HG02678 (cell line): ENCODE measurements at regions not wholly inside any gene's neighbourhood (a gene's known extent, or its start where the extent isn't known, plus 50 kb on each side); places are given as distances from the start of the nearest gene placed in this dataset.
A peak's percentile ranks its signal among the peaks of the same experiment; 100 is the strongest.

ENCODE experiments used
- ATAC-seq: cut with Tn5 transposase; IDR thresholded peaks from one replicate; pipeline ENCODE4 v1.9.1; 2021; ENCODE audit warnings: mild to moderate bottlenecking, moderate library complexity; ENCODE audit not compliant: unreplicated experiment

GRCh38 chr4:54487491-54487890 lies 170.3 kb upstream of the KIT start:
- no peak for ATAC-seq

GRCh38 chr4:54493862-54494261 lies 163.9 kb upstream of the KIT start:
- no peak for ATAC-seq

DNA sequence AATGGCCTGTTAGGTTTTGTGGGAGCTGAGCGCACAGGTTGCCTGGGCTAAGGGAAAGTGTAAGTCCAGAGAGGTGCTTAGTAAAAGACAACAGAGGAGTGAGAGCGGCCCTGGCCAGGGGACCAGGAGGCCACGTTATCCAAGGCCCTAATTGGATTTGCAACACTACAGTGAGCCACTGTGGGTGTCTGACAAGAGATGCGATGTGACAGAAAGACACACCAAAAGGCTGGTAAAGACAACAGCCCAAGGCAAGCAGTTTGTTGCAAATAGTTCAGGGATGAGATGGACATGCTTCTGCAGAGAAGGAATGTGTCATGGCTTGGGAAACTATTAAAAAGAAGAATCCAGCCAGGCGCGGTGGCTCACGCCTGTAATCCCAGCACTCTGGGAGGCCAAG lies 162.7 kb upstream of the KIT start:
- ATAC-seq: no peak

GRCh38 chr4:54495641-54496040 lies 162.1 kb upstream of the KIT start:
- no peak for ATAC-seq

- no peak for ATAC-seq
Observed at GRCh38 chr4:54496412-54496811, 161.3 kb upstream of the KIT start.

DNA sequence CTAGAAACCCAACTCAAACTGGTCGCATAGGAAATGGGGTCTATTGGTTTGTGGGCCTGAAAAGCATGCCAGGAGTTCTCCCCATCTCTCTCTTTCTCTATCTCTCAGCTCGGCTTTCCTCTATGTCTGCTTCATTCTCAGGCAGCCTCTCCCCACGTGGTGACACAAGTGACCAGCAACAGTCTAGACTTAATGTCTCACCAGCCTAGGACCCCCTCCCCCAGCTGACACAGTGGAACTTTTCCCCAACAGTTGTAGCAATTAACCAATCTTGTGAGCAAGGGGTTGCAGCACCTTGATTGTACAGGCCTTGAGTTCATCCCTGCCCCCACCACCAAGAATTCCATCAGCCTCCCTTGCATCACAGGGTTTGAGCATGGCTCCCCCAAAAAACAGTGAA lies 159.8 kb upstream of the KIT start:
- ATAC-seq: no peak

GRCh38 chr4:54498661-54499111 lies 159.1 kb upstream of the KIT start:
- no peak for ATAC-seq

GRCh38 chr4:54499308-54500074 lies 158.3 kb upstream of the KIT start:
- no peak for ATAC-seq

DNA sequence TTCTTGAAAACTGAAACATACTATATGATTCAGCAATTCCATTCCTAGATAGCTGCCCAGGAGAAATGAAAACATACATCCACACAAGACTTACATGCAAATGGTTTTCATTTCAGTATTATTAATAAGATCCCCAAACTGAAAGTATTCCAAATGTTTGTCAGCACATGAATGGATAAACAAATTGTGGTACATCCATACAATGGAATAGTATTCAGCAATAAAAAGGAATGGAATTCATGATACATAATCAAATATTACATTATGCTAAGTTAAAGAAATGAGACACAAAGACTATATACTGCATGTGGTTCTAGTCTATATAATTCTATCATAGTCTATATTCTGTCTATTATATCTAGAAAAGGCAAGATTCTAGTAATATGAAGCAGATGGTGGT lies 152.4 kb upstream of the KIT start:
- ATAC-seq: no peak

DNA sequence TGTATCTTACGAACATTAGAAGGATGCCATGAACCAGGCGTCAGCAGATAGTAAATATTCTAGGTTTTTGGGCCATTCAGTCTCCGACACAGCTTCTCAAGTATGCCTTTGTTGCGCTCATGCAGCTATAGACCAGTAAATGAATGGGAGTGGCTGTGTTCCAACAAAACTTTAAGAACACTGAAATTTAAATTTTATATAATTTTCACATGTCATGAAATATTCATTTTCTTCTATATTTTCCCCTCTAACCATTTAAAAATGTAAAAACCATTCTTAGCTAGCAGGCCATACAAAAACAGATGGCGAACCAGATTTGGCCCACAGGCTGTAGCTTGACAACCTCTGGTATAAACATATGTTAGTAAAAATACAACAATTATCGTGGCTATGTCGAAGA lies 151.8 kb upstream of the KIT start:
- ATAC-seq: no peak

DNA sequence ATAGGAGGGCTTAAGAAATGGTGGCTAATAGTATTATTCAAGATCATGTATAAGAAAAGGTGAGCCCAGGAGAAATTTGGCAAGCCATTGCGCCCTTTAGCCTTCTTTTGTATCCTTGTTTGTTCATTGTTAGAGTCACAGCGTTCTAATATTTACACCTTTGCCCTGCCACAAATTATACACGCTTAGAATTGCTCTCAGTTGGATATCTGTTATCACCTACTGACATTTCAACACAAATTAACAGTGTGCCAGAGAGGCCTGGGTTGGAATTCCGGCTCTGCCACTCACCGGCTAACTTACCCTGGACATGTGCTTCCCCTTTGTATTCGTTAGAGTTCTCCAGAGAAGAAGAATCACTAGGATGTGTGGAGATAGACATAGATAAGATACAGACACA lies 148.7 kb upstream of the KIT start:
- no peak for ATAC-seq

DNA sequence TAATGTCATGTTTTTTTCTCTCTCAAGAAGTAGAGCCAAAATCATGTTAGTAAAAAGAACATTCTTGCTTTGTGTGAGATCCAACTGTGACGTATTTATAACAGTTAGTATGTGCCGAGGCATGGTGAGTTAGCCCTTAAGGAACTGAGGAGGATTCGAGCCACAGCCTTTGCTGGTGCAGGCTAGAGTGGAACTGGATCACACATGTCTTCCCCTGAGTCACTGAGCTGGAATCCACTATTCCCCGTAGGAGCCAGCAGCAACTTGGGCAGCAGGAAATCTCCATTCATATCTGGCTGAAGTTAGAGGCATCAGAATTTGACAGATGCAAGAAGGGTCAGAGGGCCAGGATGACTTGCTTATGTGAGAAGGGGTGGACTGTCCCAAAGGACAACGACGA lies 144.6 kb upstream of the KIT start:
- ATAC-seq: no peak

- no peak for ATAC-seq
Observed at GRCh38 chr4:54513741-54514140, 144.0 kb upstream of the KIT start.

DNA sequence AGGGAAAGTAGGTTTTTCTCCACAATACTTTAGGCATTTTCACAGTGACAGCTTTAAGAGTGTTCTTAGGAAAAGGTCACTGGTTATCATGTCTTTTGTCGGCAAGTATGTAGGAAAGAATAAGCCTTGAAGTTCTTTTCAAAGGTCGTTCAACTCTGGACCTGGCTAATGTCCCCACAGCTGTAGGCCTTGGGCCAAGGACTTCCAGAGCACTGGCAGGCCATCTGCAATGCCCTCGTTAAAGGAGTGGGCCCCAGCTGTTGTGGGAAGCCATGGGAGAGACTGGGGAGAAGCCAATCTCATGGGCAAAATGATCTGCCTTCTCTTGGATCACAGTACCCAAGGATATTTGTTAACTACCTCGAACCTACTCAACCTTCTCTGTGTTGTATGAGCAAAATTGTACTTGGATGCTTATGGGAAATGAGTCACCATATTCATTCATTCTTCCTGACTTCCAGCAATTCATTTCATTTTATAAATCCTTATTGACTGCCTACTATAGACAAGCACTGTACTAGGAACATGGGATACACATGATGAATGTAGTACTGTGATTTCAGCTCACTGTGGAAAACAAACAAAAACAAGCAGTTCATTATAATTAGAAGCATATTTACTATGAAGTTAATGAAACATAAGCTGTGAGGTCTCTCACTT lies 141.1 kb upstream of the KIT start:
- ATAC-seq: no peak

DNA sequence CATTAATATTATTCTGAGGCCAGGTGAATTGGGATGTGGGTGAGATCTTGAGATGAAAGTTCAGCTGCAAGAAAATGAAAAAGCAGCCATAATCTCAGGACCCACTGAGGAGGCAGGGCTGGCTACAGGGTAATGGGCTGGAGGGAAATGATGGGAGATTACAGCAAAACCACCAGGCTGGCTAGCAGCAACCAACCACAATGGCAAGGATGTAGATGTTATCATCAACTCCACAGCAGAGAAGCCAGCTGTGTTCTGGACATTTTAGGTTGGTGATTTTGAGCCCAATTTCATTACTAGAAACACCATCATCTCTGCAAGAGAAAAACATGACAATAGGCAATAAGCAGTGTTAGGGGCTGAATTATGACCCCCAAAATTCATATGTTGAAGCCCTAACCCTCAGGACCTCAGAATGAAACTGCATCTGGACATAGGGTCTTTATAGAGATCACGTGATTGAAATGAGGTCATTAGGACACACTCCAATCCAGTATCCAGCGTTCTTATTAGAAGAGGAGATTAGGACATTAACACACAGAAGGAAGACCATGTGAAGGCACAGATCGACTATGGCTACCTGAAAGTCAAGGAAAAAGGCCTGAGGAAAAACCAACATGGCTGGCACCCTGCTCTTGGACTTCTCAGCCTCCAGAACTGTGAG lies 139.8 kb upstream of the KIT start:
- no peak for ATAC-seq

GRCh38 chr4:54525602-54526001 lies 132.2 kb upstream of the KIT start:
- ATAC-seq: no peak

DNA sequence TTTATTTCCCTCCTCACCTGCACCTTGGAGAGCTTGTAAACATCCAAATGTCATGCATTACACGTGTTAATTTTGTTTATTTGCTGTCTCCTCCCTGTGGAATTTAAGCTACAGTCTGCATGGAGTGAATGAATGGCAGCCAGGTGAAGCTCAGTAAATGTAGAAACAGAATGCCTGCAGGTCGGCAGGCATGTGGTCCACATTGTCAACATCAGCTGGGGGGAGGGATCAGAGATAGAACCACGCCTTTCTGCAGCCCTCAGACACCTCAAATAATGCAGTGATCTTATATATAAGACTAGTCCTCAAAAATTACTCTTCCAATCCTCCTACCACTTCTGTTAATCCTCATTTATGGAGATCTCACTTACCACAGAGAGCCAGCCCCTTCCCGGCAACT lies 131.2 kb upstream of the KIT start:
- no peak for ATAC-seq

DNA sequence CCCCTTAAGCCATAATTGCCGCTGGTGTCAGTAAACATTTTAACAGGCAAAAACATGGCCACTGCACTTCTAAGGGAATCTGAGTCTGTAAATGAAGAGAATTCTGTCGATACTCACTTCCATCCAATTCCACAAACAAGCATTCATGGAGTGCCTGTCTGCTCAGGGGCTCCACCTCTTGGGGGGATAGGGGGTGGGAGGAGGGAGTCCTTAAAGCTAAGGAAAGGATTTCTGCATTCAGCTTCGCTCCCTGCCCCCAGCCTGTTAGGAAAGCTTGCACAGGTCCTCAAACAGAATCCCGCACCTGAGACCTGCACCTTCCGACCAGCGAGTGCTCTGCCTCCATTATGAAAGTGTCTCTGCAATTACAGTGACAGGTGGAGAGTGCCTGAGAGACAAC lies 130.2 kb upstream of the KIT start:
- ATAC-seq: no peak

DNA sequence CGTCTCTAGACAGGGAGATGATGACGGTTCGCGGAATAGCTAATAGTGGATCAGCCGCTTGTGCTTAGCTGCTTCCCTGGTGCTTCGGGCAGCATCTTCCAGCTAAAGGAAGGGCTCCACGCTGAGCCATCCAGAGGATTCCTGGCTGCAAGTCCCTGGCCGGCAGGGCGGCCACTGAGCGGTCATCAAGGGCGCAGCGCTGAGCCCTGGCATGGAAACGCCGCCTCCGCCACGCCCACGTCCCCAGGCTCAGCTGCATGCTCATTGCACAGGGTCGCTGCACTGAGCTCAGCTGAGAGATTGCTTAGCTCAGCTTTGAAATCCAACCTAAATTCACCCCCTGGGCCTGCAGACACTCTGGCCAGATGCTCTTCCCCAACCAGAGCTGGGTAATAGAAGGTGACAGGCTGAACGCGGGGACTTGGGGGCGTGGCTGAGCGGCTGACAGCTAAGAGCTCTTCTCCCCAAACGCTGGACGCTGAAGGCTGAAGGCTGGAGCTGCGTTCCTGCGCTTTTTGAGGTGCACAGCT lies 118.2 kb upstream of the KIT start:
- ATAC-seq: peak; percentile 51

- no peak for ATAC-seq
Observed at GRCh38 chr4:54540931-54541330, 116.8 kb upstream of the KIT start.

- ATAC-seq: no peak
Observed at GRCh38 chr4:54541426-54542118, 116.2 kb upstream of the KIT start.
